Stimulated activated CD4-positive, alpha-beta T cell treated with anti-CD3 and anti-CD28 coated beads, Interleukin-4, amount 100 ng/mL, for 24 hours (primary cell): ENCODE measurements at regions not wholly inside any gene's neighbourhood (a gene's known extent, or its start where the extent isn't known, plus 50 kb on each side); places are given as distances from the start of the nearest gene placed in this dataset.

Source experiments
- DNase-seq: peaks from one replicate; pipeline ENCODE4 v3.0.0-alpha.2; 2020

DNA sequence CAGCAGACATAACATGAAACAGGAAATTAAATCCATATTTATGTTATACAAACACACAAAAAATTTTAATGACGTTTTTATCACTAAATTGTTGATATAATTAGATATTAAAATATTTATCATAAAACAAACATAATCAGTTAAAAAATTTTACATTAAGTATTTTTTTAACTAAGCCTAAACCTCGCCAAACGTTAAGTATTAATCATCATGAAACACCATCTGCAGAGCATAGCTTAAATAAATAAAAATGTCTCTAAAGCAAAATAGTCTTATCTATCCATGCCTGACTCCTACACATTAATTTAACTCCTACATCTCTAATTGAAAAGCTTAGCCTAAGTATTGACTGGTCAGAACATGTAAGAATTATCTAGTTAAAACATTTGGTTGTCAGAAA is 271.6 kb upstream of the RND3 start:
- no peak for DNase-seq

DNA sequence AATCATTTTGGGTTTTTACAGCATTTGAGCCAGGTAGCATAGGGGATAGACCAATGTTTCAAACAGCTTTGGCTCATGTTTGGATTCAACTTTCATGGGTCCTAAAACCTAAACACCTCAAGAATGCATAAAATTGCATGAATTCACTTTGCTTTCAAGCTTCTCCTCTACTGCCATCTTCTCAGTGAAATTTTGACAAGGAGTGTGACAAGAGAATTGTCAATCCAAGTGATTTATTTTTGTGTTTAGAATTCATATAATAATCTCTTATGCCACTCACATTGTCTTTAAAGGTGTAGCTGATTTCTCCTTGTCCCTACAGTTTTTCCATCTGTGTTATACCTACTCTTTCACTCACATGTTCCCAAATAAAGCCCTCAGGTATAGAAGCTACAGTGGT is 264.8 kb upstream of the RND3 start:
- DNase-seq: no peak

DNA sequence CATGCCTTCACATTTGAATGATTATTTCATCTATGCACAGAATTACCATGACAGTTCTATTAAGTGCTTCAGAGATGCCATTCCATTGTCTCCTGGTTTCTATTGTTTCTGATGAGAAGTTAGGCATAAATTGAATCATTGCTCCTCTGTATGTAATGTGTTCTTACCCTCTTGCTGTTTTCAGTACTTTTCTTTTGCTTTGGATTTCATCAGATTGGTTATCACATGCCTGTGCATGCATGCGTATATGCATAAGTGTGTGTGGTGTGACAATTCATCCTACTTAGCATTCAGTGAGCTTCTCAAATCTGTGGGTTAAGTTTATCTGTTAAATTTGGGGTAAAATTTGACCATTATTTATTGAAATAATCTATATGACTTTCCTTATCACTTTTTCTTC is 263.3 kb upstream of the RND3 start:
- no peak for DNase-seq

DNA sequence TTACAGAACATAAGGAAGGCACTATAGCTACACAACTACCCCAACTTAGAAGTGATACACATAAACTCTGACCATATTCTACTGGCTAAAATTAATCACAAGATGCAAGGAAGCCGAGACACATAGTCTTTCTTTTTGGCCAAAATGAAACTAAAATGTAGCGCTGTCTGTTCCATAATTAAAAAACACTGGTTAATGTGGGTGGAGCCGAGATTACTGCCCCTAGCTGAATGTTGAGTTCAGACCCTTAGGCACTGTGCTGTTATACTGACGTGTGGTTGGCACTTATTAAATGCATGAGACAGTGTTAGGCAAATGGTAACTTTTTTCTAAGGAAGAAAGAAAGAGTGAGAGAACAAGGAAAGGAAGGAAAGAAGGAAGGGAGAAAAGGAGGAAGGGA is 254.6 kb upstream of the RND3 start:
- no peak for DNase-seq

DNA sequence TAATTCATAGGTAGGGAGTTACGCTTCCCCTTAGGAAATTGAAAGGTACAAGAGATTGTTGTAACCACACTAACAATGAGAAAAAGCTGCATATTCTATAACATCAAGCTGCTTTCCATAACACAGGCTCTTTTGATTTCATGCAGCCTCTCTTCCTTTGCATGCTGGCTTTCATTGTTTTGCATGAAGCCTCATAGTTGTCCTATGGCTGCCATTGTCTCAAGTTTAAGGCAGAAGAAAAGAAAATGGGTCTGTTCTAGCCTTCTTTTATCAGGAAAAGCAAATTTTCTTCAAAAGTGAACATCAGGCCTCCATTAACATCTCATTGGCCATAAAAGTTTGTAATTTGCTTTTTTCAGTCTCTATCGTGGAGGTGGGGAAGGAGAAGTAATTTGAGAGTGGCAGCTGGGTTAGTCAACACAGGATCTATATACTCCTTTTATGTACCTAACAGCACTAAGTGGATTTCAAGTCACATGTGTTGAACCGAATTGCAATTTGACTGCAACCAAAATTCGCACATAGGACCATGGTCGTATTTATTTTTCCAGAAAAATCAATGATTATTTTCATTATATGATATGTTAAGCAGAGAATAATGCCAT is 248.5 kb upstream of the RND3 start:
- no peak for DNase-seq

DNA sequence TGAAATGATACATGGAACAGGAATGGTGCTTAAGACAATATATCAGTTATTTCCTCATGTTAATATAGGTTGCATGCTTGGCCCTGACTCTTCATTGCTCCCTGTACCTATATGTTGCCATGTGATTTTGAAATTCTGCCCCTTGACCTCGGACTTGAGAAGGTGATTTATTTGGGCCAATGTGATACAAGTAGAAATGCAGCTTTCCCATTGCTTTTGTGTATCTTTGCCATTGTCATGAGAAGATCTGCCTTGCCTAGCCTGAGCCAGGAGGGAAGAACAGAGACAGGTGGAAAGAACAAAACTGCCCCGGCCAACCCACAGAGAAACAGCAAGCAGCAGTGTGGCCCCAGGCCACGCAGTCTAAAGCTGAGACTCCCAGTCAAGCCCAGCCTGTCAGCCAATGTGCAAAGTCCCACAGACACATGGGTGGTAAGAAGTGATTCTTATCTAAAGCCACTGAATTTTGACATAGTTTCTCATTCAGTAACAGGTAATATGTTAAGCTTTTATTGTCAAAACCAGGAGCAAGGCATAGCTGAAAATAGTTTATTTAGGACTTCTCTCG is 245.7 kb upstream of the RND3 start:
- no peak for DNase-seq

DNA sequence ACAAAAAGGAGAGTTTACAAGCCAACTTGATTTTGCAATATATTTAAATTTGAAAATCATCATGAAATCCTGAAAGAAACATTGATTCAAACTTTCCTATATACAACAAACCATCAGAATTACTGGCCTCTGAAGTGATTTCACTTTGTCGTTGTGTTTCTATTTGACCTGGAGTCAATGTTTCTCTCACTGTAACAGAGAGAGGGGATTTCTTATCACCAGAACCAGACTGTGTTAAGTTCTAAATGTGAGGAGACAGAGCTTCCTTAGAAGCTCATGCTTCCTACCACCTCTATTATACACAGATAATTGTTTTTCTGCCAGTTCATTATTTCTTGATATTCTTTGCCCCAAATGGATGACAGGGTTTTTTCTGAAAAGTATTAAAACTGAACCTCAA is 245.0 kb upstream of the RND3 start:
- no peak for DNase-seq

DNA sequence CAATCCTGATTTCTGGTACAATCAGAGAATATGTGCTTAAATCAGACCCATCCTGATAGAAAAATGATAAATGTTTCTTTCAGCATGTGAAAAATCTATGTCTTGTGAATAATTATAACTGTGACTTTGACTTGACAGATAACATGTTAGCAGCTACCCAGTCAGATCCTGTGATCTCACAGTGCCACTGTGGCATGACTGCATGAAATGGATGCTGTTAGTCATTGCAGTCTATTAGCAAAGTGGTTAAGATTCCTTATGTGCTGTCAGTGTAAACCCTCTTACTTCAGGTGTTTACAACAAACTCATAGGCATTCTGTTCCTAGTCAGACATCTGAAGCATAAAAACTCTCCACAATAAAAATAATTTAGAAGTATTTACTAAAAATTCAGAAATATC is 244.6 kb upstream of the RND3 start:
- DNase-seq: no peak

DNA sequence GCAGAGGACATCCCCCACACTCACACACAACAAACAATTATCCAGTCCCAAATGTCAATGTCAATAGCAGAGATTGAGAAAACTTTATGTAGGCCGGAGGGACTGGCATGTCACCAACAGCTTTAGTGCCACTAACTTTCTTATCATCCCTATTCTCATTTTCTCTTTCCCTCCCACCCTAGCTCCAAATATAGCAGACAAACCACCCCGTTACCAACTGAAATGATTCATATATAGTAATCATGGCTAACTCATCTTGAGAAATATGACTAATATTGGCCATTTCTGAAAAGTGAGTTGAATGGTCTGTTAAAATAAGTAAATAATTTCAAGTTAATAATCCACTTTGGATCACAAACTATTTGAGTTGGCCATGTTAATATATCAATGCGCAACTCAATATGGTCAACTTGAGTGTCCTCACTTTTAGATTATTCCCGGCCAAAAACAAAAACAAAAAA is 242.1 kb upstream of the RND3 start:
- no peak for DNase-seq

DNA sequence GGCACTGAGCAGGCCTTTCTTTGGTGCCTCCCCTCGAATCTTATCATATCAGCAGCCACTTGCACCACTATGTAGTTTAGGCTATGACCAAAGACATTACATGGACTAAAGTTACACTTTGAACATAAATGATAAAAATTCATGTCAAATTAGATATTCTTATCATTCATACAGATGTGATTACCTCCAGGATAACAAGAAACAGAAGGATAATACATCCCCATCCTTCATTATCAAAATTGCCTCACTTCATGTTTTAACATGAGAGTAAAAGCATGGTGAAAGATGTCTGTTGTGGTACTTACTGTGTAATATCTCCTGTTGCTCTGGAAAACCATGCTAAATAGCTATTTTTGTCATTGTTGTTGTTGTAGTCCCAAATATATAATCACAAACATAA is 230.8 kb upstream of the RND3 start:
- DNase-seq: no peak

DNA sequence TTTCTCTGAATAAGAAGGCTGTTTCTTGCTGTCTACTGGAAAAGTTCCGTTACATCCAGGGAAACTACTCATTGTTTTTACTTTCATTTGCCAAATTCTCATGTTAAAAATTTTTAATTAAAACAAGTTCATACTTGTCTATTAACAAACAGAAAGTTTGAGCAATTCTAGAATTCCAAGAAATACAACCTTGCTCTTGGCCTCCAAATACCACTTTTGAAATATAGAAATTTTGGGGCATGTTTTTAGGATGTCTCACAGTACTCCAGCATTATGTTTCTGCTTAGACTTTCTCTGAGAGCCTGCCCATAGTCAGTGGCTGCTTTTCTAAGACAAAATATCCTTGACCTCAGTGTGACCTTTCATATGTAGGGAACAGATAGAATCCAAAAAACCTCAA is 228.7 kb upstream of the RND3 start:
- no peak for DNase-seq

DNA sequence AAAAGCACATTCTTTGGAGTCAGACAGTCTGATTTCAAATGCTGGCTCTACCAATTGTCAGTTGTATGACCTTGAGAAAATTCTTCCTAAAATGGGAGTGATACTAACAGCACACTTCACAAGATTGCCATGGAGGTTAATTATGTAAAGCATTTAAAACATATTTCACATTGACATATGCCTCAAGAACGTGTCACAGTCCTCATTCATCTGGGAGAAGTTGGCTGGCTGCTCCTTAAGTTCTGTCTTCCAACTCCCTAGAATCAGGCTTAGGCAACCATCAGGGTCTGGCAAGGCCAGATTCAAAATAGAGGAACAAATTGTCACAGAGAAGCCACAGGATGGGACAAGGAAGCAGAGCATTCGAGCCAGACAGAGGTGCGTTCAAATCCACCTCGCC is 228.0 kb upstream of the RND3 start:
- no peak for DNase-seq

DNA sequence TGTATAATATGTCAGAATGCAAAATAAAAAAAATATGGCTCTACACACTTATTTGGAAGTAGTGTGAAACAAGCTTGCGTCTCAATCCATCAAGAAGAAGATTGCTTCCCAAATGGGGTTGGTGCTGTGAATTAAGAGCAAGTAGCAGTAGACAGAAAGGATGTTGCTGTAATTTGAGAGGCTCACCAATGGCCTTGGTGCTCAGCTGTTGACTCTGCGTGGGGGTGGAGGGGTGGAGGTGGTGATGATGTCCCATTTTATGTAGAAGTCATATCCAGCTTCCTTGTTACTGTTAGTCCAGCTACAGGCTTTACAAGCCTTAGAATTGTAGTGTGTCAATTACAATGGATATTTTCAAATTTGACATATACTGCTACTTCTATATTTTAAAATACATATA is 223.4 kb upstream of the RND3 start:
- DNase-seq: no peak

DNA sequence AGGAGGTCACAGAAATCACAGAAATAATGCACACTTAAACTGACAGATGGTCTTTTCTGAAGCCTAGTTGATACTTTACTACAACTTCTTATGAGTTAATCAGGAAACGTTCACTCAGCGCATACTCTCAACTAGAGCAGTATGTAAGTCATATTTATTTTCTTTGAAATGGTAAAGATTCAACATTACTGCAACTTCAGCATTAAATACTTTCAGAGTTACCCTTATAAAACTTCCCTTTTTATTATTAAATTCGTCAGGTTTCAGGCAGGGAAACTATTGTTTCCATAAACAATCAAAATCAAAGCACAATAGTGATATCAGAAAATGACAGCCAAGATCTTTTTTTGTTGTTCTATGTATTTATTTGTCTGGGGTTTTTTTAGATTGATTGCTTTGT is 222.6 kb upstream of the RND3 start:
- no peak for DNase-seq

DNA sequence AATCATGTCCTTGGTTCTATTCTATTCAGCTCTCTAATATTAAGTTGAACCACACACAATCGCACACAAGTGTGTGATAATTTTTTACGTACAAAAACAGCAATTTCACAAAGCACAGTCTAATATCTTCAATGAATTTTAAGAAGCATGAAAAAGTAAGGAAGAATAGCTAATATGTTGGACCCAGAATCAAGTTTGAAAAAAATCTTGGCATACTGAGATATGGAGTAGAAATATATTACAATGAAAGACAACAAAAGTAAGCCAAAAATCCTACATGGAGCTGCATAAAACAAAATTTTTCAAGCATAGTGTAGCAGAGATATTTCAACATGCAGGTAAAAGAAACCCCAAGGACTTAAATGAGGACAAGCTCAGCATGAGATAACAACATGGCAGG is 219.1 kb upstream of the RND3 start:
- DNase-seq: no peak

DNA sequence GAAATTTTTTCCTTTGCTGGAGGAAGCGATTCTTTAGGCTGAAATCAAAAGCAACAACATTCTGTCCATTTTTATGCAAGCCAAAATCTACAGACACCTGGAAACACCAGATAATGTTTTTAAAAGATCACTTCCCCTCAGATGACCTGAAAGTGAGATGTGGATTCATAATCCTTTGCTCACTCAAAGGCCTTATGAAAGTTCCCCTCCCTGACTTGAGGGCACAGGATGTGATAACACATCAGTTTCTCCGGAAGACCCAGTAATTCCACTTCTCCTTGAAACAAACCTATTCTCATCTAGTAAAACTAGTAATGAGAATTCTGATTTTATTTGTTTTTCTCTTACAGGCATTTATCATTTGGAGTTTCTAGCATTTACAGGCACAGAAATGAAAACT is 218.3 kb upstream of the RND3 start:
- no peak for DNase-seq

DNA sequence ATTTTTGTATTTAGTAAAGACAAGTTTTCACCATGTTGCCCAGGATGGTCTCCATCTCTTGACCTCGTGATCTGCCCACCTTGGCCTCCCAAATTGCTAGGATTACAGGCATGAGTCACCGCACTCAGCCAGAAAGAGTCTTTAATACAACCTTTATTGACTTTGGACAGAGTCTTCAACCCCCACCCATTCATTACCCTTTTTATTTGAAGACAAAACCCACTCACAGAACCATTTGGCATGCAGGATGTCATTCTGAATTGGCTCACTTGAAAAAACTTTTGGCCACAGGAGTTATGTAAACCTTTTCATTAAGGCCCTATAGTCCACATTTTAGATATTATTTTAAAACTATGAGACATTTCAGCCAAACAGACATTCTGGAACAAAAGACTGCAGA is 217.9 kb upstream of the RND3 start:
- DNase-seq: no peak

DNA sequence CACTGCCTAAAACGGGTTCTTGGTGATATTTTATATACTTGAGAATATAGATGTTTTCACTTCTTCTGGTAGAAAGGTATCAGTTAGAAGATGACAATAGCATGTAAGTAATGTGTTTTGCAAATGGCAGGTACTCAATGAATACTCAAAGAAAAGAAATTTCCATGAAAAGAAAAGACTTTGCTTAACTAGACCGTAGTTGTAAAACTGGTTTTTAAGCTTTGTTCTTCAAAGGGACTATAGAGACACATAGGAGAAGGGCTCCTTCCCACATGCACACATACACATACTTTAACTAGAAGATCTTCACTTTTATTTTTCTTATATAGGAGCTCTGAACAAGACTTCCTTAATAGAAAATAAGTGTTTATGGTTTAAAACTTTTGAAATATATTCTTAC is 215.3 kb upstream of the RND3 start:
- DNase-seq: no peak

DNA sequence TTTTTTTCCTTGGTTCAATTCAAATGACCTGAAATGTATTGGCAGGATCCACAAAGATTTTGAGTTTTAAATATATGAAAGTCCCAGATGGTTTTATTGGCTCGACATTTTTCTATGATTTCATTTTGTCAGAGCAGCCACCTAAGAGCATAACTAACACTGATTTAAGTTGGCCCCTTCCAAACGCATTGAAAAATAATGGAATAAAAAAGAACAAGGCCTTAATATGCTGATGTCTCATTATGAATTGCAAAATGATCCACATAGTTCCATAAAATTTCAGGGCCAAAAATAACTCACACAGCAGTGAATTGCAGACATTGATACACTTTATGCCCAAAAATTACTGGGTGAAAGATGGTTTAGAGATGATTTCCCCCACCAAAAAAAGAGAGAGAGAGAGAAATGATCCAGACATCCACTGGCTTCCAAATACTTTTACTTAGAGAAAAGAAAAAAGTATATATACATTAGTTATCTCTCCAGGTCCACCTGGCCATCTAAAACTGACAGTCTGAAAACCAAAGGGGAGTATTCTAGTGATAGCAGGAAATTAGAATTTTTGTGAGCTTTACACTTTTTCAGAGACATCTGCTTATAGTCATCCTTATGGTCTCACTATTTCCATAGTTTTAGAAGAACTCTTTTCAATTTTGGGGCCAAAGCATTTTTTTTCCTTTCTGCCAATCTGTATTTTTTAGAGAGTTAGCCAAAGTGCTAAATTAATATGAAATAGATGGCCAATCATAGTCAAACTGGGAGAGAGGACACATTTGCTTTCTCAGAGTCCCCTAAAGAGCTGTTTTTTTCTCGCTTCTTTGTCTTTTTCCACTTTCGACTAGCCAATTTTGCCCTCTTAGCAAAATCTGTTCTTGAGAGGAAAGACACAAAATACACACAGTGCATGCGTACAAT is 213.5 kb upstream of the RND3 start:
- DNase-seq: no peak

DNA sequence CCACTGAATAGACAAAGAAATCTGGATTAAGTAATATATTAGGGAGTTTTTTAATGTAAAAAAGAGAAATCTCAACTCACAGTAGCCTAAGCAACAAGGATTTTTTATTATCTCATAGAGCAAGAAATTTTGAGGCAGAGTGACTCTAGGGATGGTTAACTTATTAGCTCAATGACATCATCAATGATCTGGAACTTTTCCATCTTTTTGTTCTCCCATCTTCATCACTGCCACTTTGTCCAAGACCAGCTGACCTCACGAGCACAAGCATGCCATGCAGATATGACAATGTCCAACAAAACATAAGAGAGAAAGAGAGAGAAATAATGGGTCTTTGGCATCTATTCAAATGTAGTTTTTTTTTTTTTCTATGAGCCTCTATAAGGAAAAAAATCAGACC is 211.8 kb upstream of the RND3 start:
- no peak for DNase-seq

DNA sequence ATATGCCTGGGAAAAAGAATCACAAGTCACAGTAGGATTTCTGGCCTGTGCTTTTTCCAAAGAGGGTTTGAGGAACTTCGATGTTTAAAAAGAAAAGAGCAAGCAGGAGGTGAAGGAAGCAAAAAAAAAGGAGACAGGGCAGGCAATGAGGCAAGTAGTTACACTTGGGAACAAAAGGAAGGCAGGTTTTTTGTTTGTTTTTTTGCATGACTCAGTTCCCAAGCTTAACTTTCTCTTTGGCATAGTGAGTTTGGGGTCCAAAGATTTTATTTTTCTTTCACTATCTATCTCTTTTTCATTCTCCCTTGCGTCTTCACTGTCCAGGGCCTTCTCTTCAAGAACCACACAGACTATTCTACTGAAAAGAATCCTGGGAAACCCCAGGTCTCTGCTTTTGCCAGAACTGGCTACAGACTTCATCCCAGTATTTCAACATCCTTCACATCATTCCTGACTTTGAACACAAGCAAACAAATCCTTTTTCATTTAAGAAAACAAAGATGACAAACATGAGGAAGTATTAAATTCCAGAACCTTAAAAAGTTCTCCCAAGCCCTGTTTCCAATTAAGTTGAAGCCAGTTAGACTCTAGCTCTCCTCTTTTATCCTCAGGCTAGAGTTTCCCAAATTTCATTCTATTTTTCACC is 210.7 kb upstream of the RND3 start:
- no peak for DNase-seq

DNA sequence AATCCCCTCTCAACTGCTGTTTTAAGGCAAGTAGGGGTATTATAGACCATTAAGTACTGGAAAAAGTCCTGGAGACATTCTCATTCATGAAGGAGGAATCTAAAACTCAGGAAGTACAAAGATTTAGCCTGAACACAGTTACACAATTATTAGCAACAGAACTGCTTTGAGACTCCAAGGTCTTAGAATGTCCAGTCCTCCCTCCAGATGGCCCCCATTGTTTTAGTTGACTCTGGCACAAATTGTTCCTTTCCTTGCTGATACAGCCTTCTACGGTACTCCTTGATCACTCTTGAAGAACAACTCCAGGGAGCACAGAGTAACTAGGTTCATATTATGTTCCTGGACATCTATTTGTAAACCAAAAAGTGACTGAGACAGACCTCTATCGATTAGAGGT is 210.1 kb upstream of the RND3 start:
- DNase-seq: no peak

DNA sequence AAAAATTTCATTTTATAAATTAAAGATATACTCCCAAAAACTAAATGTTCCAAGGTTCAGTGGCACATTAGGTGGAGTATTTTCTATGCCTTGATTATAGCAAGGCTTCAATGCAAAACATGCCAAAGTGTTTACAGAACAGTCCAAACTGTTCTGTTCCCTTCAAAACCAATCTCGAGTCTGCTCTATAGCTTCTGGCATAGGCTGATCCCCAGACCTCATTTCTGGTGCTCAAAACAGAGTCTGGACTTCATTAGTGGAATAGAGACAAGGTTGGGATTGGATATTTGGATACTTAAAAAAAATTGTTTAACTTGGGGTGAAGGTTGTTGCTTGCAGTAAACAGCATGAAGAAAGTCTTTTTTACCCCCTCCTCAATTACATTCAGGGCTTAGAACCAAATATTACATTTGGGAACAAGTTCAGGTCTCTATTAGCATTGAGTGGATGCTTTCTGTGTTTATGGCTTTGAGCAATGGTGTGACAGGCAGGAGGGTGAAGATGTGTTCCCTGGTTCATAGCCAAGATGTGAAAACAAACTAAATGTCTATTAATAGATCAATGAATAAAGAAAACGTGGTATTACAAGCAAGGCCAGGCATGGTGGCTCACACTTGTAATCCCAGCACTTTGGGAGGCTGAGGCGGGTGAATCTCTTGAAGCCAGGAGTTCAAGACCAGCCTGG is 208.1 kb upstream of the RND3 start:
- no peak for DNase-seq
